Left colon (tissue), 2 donors: ENCODE measurements at regions not wholly inside any gene's neighbourhood (a gene's known extent, or its start where the extent isn't known, plus 50 kb on each side); places are given as distances from the start of the nearest gene placed in this dataset.
A peak's percentile ranks its signal among the peaks of the same experiment; 100 is the strongest.
"Not testable (repeated sequence)": the region's sequence is repeated elsewhere in the genome, so short reads cannot be mapped to it uniquely, and the experiment has no call there.

ENCODE experiments used
- ATAC-seq: fragments of 200-7000 bp; cut with Tn5 transposase; one replicate; pipeline ENCODE4 v1.9.1; 2020; ENCODE audit warnings: mild to moderate bottlenecking, moderate library complexity
- DNase-seq, 2 donors: peaks; one replicate each; pipeline ENCODE4 v3.0.0-alpha.2; 2020
- intact Hi-C, 2 donors: fragments of 100-400 bp; cut with DNase I in 1 of 2; cut with micrococcal nuclease in 1 of 2; formaldehyde crosslinking; loops; one replicate each; pipeline versions ENCODE4 v1.11.2 to v1.14.0; 2022; cut with DNase I, micrococcal nuclease
- donor health status: DM: no; HTN: no; CAD: no.
- donor health status: DM: yes; HTN: yes; CAD: no.

- intact Hi-C loops: no loop called here
- DNase-seq (no peak), ATAC-seq (no peak)
These were observed 54.0 kb downstream of the MAP10 start for GRCh38 chr1:232859216-232859615.

GRCh38 chr1:232861107-232861506 lies 55.9 kb downstream of the MAP10 start:
- no peak for ATAC-seq
- intact Hi-C loops: no loop called here
- no peak for DNase-seq

- ATAC-seq (no peak), DNase-seq (no peak)
- intact Hi-C loops: no loop called here
These were observed 58.5 kb downstream of the MAP10 start for GRCh38 chr1:232863544-232864275.

DNA sequence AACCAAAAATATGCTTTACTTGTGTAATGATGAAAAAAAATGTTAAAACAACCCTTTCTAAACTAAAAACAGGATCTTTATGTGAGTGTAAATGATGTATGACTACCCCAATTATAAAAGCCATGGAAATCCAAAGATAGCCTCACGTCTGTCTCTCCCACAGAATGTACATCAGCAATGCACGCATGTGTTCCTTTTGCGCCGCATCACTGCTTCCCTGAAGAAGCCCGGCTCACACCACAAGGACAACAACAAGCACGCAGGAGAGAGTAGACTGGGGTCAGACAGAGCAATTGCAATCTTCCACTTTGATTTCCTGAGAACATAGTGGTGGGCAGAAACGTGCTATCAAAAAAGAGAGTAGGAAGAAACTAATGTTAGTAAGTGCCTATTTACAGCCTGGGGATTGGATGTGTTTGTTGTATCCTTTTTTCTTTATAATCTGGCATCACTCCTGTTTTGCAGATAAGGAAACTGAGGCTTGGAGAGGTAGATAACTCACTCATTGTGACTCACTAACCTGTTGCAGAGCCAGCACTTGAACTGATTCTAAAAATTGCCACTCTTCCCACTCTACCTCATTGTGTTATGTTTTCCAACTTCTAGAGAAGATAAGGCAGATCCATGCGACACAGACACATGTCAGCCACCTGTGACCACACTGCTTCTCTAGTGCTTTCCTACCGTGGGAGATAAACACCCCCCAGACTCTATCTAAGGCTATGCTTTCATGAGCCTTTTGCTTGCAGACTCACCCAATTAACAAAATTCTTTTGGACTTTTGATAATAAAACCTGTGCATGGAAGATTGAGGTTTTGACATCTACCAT lies 60.1 kb downstream of the MAP10 start:
- no peak for DNase-seq
- intact Hi-C loops: no loop called here
- no peak for ATAC-seq

DNA sequence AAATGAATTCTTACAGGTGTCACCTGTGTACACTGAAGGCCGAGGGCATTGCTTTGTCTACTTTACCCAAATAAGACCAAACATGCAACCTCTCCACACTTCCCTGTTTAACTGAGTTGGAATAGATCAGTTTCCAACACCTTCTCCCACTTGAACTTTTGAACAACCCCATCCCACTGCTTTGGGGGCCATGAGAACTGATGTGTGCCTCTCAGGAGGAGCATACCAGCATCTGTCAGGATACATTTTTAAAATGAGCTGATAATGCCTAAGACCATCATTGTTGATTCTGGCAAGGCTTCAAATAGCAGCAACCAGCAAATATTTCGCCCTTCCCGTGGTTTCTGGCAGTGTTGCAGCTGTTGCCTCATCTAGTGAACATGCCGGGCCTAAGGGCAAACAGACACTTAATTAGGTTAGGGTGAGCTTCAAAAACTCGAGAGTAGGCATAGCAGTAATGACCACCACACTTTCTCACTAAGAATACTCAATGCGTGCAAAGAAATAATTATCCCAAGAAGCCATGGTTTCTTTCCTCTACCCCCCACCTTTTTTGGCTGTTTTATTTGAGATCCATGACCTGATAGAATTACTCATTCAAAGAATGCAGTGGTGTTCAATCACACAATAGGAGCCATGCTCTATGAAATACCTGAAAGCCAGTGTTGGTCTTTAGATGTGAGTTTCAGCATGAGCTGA lies 63.7 kb downstream of the MAP10 start:
- no peak for DNase-seq
- intact Hi-C loops: no loop called here
- no peak for ATAC-seq

GRCh38 chr1:232871291-232871969 lies 66.2 kb downstream of the MAP10 start:
- DNase-seq, ATAC-seq, intact Hi-C loops: not testable (repeated sequence)

DNA sequence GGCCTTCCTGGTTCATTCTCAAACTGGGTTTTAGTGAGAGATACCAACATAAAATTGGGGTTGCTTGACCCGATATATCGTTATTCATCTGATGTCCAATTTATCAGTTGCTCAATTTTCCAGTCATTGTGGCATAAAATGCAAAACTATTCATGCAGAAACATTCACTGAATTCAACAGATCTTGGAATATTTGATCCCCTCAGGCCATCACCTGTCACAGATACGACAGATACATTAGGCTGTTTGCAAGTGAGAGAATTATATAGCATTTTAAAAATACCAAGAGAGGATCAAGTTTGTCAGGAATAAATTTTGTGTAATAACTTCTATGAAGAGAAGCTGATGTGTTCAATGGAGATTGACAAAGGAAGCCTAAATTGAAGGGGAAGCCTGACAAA lies 67.1 kb downstream of the MAP10 start:
- ATAC-seq (no peak), DNase-seq (no peak)
- intact Hi-C loops: no loop called here

DNA sequence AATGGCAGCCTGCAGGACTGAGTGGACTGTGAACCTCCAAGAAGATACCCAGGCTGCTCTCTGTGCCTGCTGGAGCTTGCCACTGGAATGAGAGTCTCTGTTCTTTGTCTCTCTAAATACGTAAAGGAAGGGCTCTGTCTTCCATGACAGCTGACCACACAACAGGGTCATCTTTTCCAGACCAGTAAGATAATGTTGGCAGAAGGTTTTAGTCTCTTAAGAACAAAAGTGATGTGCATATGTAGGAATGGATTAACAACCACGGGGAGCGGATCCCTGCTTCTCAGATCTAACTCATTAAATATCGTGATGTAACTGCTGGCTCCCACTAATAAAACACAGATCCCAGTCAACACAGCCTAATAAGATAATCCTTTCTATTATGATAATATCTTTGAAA lies 67.5 kb downstream of the MAP10 start:
- intact Hi-C loops: no loop called here
- ATAC-seq (no peak), DNase-seq (no peak)

GRCh38 chr1:232873412-232873811 lies 68.2 kb downstream of the MAP10 start:
- intact Hi-C loops: no loop called here
- no peak for DNase-seq
- ATAC-seq: no peak

- ATAC-seq: no peak
- no peak for DNase-seq
- intact Hi-C loops: no loop called here
These were observed 68.7 kb downstream of the MAP10 start for GRCh38 chr1:232873931-232874330.

DNA sequence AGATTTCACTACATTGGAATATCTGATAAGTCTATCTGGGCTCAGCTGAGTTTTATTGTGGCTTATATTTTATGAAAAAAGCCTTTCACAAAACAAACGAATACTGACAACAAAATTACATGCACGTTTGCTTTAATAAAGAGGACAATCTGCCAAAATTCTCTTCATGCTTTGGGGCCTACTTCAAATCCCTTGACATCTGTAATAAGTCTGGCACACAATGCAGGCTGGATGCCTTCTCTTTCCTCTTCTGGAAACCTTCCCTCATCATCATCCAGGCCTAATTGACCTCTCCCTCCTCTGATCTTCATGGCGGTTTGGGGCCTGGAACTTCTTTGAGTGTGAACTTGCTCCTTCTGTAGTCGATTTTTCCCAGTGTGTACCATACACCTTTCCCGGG lies 70.3 kb downstream of the MAP10 start:
- ATAC-seq: no peak
- intact Hi-C loops: no loop called here
- DNase-seq: no peak

DNA sequence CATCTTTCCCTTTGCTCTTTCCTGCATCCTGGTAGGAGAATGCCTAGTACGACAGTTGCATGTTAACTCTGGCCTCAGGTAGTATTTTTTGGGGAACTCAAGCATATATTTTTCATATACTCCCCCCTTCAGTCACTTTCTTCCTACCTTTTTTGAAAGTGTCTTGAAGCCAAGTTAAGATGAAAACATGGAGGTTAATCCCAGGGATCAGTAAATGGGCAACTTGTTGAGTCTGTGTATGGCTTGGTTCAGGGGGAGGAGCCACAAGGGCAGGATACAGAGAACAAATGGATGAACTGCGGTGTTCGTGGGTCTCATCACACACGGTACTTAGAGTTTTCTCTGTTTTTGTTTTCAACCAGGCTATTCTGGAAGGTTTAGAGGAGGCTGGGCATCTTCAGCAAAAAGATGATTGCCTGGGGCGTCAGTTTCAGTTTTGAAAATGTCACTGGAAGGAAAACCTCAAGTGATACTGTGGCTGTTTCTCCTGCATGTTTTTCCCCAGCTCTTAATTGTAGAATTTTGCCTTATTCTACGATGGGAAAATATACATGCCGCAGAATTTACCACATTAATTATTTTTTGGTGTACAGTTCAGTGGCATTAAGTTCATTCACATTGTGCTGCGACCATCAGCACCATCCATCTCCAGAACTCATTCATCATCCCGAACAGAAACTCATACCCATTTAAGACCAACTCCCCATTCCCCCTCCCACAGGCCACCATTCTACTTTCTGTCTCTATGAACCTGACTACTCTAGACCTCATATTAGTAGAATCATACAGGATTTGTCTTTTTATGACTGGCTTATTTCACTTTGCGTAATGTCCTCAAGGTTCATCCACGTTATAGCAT lies 71.5 kb downstream of the MAP10 start:
- intact Hi-C loops: no loop called here
- ATAC-seq: no peak
- no peak for DNase-seq

DNA sequence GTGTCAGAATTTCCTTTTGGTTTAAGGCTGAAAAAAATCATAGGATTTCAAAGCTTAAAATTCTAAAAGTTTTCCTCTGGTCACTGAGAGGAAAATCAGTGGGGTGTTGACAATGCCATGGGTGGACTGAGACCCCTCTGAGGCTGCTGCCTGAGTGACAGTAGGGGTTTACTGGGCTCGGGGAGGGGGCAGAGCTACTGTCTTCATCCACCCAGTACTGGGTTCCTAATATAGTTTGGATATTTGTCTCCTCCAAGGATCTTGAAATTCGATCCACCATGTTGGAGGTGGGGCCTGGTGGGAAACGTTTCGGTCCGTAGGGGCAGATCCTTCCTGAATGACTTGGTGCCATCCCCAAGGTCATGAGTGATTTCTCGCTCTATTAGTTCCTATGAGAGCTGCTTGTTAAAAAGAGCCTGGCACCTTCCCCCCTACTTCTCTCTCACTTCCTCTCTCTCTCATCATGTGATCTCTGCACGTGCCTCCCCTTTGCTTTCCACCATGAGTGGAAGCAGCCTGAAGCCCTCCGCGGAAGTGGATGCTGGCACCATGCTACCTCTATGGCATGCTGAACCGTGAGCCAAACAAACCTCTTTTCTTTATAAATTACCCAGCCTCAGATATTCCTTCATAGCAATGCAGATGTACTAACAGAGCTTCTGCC lies 72.3 kb downstream of the MAP10 start:
- intact Hi-C loops: no loop called here
- DNase-seq (no peak), ATAC-seq (no peak)

DNA sequence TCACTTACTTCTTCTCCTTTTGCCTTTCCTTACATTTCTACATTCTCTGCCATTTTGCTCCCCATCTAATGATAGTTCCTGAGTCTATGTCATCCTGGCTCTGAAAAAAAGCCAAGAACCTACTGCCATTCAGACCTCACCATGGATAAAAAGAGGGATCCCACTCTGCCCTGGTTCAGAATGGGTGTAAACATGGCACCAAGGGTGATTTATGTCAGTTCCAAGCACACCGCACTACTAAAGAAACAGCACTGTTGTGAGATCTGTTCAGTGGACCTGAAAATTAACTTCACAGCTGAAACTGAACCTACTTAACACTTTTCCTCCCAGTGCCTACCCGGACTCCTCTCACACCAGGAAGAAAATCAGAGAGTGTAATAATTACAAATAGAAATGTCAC lies 72.3 kb upstream of the NTPCR start:
- ATAC-seq (no peak), DNase-seq (no peak)
- intact Hi-C loops: no loop called here

GRCh38 chr1:232880354-232880753 lies 70.1 kb upstream of the NTPCR start:
- ATAC-seq (peak; percentile 88), DNase-seq (peak; percentile 44 to 62)
- intact Hi-C loops: no loop called here

GRCh38 chr1:232883992-232884661 lies 66.3 kb upstream of the NTPCR start:
- ATAC-seq: no peak
- intact Hi-C loops: no loop called here

GRCh38 chr1:232886271-232886670 lies 64.1 kb upstream of the NTPCR start:
- DNase-seq: no peak
- peak; percentile 42 for ATAC-seq
- intact Hi-C loops: no loop called here

More at GRCh38 chr1:232883992-232884661, 66.3 kb upstream of the NTPCR start:
- DNase-seq: no peak
